ENCODE measurements at regions not wholly inside any gene's neighbourhood (a gene's known extent, or its start where the extent isn't known, plus 50 kb on each side); places are given as distances from the start of the nearest gene placed in this dataset.
A peak's percentile ranks its signal among the peaks of the same experiment; 100 is the strongest.

DNA sequence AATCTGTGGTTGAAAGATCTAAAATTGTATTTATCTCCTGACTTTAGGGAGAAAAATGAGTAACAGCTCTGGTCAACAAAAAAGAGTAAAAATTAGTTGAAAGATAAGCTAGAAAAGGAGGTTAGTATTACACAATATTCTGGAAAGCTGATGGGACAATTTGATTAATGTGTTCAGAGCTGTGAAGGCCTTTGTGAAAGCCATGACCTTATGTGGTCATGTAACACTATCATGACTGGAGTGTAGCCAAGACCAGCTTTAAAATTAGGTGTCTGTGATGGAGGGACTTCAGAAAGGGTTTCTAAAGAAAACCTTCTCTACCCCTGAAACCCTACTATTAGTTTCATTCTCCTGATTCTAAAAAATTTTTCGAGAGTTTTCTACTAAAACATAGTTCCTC is 127.2 kb downstream of the NFKBIZ start:
- Histone ChIP-seq H3K27ac (ENCODE audit: low read length) (no peak overlapping the region), H3K4me2 (ENCODE audit: low read depth, low read length) (0 out of 2 replicates have a peak overlapping the region, but pooled peaks have one; percentile 1), H3F3A (ENCODE audit: insufficient read depth, low read length) (no peaks in the 10 kb centered on the region), H4K20me1 (ENCODE audit: insufficient read depth, low read length) (no peaks in the 10 kb centered on the region), H3K9ac (ENCODE audit: low read length) (no peak overlapping the region), H3K27me3 (replicated peaks; ENCODE audit: insufficient read depth, low read length) (no peaks in the 10 kb centered on the region), H3K9me2 (replicated peaks; ENCODE audit: insufficient read depth, low read length) (no peaks in the 10 kb centered on the region), H3K4me3 (ENCODE audit: low read length) (no peak overlapping the region), H2AFZ (ENCODE audit: low read length) (no peak overlapping the region), H3K79me2 (ENCODE audit: low read length) (no peaks in the 10 kb centered on the region), H3K4me1 (ENCODE audit: low read length) (peaks cover 12% of the 10 kb centered on the region), H3K36me3 (replicated peaks; ENCODE audit: insufficient read depth, low read length) (no peaks in the 10 kb centered on the region), H3K9me3 (replicated peaks; ENCODE audit: insufficient read depth, low read length) (no peaks in the 10 kb centered on the region; the same call in 1 of the 2 replicates)
- DNase-seq, result peak; percentile 27
- TF ChIP-seq, protein P1, sequence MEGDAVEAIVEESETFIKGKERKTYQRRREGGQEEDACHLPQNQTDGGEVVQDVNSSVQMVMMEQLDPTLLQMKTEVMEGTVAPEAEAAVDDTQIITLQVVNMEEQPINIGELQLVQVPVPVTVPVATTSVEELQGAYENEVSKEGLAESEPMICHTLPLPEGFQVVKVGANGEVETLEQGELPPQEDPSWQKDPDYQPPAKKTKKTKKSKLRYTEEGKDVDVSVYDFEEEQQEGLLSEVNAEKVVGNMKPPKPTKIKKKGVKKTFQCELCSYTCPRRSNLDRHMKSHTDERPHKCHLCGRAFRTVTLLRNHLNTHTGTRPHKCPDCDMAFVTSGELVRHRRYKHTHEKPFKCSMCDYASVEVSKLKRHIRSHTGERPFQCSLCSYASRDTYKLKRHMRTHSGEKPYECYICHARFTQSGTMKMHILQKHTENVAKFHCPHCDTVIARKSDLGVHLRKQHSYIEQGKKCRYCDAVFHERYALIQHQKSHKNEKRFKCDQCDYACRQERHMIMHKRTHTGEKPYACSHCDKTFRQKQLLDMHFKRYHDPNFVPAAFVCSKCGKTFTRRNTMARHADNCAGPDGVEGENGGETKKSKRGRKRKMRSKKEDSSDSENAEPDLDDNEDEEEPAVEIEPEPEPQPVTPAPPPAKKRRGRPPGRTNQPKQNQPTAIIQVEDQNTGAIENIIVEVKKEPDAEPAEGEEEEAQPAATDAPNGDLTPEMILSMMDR (IDR thresholded peaks at IDR 0.05; ENCODE audit: low read length), result no peak
- TF ChIP-seq EZH2phosphoT487 (IDR thresholded peaks at IDR 0.05; ENCODE audit: low read length) (no peak), EZH2 (optimal IDR thresholded peaks at IDR 0.05; ENCODE audit: low read depth, low read length) (no peak)

DNA sequence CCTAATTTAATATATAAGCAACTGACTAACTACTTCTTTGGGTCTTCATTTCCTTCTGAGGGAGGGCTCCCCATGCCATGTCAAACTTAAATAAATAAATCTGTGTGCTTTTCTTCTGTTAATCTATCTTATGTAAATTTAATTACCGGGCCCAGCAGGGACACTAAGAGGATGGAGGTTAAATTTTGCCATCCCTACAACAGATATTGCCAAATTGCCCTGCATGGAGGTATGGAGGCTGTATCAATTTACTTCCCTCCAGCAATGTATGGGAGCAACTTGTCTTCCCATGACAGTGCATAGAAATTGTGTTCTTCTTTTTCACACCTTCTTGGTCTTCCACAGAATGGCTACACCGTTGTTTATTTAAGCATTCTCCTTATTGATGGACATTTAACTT is 129.0 kb downstream of the NFKBIZ start:
- Histone ChIP-seq H3K4me2 (ENCODE audit: low read depth, low read length) (no peak overlapping the region), H3K27ac (ENCODE audit: low read length) (no peak overlapping the region), H3K36me3 (replicated peaks; ENCODE audit: insufficient read depth, low read length) (no peaks in the 10 kb centered on the region), H3K79me2 (ENCODE audit: low read length) (no peaks in the 10 kb centered on the region), H3F3A (ENCODE audit: insufficient read depth, low read length) (no peaks in the 10 kb centered on the region), H3K9ac (ENCODE audit: low read length) (no peak overlapping the region), H3K4me3 (ENCODE audit: low read length) (no peak overlapping the region), H3K9me3 (replicated peaks; ENCODE audit: insufficient read depth, low read length) (no peaks in the 10 kb centered on the region), H3K27me3 (replicated peaks; ENCODE audit: insufficient read depth, low read length) (no peaks in the 10 kb centered on the region), H3K4me1 (ENCODE audit: low read length) (peaks cover 12% of the 10 kb centered on the region), H2AFZ (ENCODE audit: low read length) (no peak overlapping the region), H4K20me1 (ENCODE audit: insufficient read depth, low read length) (no peaks in the 10 kb centered on the region), H3K9me2 (replicated peaks; ENCODE audit: insufficient read depth, low read length) (no peaks in the 10 kb centered on the region)
- no peak for DNase-seq
- TF ChIP-seq, protein P1 (IDR thresholded peaks at IDR 0.05; ENCODE audit: low read length), result no peak
- TF ChIP-seq EZH2phosphoT487 (IDR thresholded peaks at IDR 0.05; ENCODE audit: low read length), result no peak
- no peak for TF ChIP-seq EZH2 (optimal IDR thresholded peaks at IDR 0.05; ENCODE audit: low read depth, low read length)

DNA sequence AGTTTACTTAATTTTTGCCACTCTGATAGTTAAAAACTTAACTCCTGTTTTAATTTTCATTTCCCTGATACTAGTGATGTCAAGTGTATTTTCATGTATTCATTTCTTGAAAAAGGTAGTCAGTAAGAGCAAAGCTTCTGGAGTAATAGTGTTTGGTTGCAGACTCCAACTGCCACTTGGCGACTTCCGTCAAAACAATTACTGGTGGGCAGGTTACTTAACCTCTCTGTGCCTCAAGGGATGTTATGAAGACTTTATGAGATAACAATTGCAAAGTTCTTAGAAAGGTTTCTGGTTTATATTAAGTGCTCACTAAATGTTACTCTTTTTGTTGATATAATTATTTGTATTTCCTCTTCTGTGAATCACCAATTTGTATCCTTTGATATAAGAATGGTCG is 129.7 kb downstream of the NFKBIZ start:
- no peaks in the 10 kb centered on the region for H4K20me1 ChIP-seq (ENCODE audit: insufficient read depth, low read length)
- no peak overlapping the region for H3K4me3 ChIP-seq (ENCODE audit: low read length)
- no peaks in the 10 kb centered on the region for H3F3A ChIP-seq (ENCODE audit: insufficient read depth, low read length)
- no peak overlapping the region for H3K9ac ChIP-seq (ENCODE audit: low read length)
- no peak overlapping the region for H2AFZ ChIP-seq (ENCODE audit: low read length)
- H3K4me2 ChIP-seq (ENCODE audit: low read depth, low read length), result no peak overlapping the region
- no peaks in the 10 kb centered on the region for H3K36me3 ChIP-seq (replicated peaks; ENCODE audit: insufficient read depth, low read length)
- H3K9me2 ChIP-seq (replicated peaks; ENCODE audit: insufficient read depth, low read length), result 0 out of 2 replicates have a peak, but pooled peaks cover 3% of the 10 kb centered on the region
- no peaks in the 10 kb centered on the region for H3K27me3 ChIP-seq (replicated peaks; ENCODE audit: insufficient read depth, low read length)
- H3K79me2 ChIP-seq (ENCODE audit: low read length), result no peaks in the 10 kb centered on the region
- no peaks in the 10 kb centered on the region for H3K9me3 ChIP-seq (replicated peaks; ENCODE audit: insufficient read depth, low read length)
- H3K27ac ChIP-seq (ENCODE audit: low read length), result no peak overlapping the region
- no peak for DNase-seq
- peaks cover 12% of the 10 kb centered on the region for H3K4me1 ChIP-seq (ENCODE audit: low read length)
- TF ChIP-seq EZH2 (optimal IDR thresholded peaks at IDR 0.05; ENCODE audit: low read depth, low read length) (no peak), EZH2phosphoT487 (IDR thresholded peaks at IDR 0.05; ENCODE audit: low read length) (no peak)
- TF ChIP-seq, protein P1 (IDR thresholded peaks at IDR 0.05; ENCODE audit: low read length), result no peak

All from MM.1S (cell line).